ENCODE measurements at regions not wholly inside any gene's neighbourhood (a gene's known extent, or its start where the extent isn't known, plus 50 kb on each side); places are given as distances from the start of the nearest gene placed in this dataset.

DNA sequence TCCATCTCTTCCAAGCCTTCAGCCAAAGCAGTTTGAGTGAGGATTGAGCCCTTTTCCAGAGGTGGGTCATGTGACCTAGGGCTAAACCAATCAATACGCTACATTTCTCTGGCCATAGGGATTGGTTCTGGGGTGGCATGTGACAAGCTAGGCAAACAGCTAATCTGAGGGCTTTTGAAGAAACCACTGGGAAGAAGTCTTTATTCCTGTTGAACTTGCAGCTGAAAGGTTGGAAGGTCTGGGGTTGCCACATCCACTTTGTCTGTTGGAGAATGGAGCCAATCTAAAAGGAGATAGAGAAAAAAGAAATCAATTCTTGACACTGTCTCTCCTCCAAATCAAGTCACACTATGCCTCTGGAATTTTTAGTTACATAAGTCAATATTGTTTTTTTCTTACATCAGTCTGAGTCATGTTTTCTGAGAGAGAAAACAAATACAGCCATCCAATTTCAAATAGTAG, 637.8 kb upstream of the WWC1 start:
- DNase-seq (ENCODE audit: low spot score) = no peak

- DNase-seq (ENCODE audit: low spot score) = no peak
These were observed 634.4 kb upstream of the WWC1 start for GRCh38 chr5:167657016-167657415.

GRCh38 chr5:167658889-167659288, 632.6 kb upstream of the WWC1 start:
- DNase-seq (ENCODE audit: low spot score) = no peak

DNA sequence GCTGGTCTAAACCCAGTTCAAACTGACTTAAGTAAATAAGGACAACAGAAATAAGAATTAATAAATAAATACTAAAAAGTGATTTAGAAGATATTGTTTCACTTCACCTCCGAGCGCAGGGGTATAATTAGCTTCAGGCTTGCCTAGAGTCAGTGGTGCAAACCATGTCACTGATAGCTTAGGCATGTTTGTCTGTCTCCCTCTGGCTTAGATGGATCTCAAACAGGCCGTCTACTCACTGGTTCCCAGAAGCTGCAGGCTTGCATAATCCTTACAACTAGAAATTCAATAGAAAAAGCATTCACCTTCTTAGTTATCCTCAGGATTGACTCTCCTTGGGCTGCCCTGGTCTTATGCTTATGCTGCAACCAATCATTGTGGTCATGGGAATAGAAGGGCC, 629.8 kb upstream of the WWC1 start:
- DNase-seq (ENCODE audit: low spot score) = no peak

DNA sequence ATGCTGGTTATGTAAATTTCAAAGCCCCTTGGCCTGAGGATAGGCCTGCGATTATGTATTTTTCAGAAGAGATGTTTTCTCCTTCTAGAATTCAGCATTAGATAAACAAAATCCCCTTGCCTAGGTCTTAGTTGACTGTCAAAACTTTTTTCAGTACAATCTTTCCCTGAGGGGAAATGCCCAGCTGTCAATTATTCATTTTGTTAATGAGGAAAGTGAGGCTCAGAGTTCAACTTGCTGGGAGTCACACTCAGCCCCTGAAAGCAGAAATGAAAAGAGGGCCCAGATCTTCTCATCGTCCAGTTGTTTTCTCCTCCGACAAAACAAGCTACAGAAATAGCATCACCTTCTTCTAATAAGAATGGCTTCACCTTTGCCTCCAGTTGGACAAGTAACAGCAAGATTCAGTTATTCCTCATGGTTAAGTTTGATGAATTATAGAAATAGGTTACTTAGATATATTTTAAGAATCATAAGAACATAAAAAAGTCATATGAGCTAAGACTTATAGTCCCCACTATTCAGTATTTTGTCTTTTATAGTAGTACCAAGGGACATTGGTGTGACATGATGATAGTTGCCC, 627.1 kb upstream of the WWC1 start:
- DNase-seq (ENCODE audit: low spot score) = no peak

GRCh38 chr5:167665841-167666375, 625.5 kb upstream of the WWC1 start:
- no peak for DNase-seq (ENCODE audit: low spot score)

GRCh38 chr5:167671176-167671575, 620.3 kb upstream of the WWC1 start:
- DNase-seq (ENCODE audit: low spot score) = no peak

GRCh38 chr5:167673942-167674341, 617.5 kb upstream of the WWC1 start:
- no peak for DNase-seq (ENCODE audit: low spot score)

DNA sequence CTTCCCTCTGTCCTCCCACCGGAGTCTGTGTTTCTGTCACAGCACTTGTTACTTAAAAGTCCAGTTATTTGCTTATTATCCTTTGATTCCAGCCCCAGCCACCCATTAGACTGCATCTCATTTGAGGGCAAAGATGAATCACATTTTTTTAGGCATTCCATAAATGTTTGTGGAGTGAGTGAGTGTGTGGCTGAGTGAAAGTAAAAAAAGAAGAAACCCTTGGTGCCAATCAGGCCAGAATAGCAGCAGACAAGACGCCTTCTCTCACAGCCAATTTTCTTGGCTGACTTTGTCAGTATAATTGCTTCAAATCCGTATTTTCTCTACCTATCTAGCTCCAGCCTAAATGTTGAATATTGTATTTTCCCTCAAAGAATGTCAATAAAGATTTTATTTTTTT, 613.0 kb upstream of the WWC1 start:
- no peak for DNase-seq (ENCODE audit: low spot score)

GRCh38 chr5:167684251-167684650, 607.2 kb upstream of the WWC1 start:
- DNase-seq (ENCODE audit: low spot score) = no peak

- DNase-seq (ENCODE audit: low spot score) = no peak
These were observed 602.9 kb upstream of the WWC1 start for GRCh38 chr5:167688341-167689130.

GRCh38 chr5:167694325-167695147, 596.9 kb upstream of the WWC1 start:
- DNase-seq (ENCODE audit: low spot score) = no peak

GRCh38 chr5:167696558-167697314, 594.7 kb upstream of the WWC1 start:
- no peak for DNase-seq (ENCODE audit: low spot score)

GRCh38 chr5:167699432-167699831, 592.0 kb upstream of the WWC1 start:
- no peak for DNase-seq (ENCODE audit: low spot score)

DNA sequence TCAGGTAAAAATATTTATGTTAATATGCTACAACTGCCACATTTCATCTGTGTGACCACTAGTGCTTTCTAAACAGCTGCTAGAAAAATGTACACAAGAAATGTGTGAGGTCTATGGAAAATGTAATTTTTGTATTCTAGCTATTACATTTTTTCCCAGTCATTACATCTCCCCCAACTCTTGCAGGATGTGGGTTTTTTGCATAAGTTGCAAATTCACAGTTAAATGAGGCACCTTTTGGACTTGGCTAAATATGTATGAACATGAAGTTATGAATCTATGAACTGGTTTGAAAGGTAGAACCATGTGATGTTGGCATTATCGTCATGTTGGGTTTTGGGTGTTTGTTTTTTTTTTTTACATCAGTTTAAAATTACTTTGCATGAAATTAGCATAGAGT, 590.4 kb upstream of the WWC1 start:
- no peak for DNase-seq (ENCODE audit: low spot score)

- no peak for DNase-seq (ENCODE audit: low spot score)
These were observed 589.4 kb upstream of the WWC1 start for GRCh38 chr5:167702014-167702413.

DNA sequence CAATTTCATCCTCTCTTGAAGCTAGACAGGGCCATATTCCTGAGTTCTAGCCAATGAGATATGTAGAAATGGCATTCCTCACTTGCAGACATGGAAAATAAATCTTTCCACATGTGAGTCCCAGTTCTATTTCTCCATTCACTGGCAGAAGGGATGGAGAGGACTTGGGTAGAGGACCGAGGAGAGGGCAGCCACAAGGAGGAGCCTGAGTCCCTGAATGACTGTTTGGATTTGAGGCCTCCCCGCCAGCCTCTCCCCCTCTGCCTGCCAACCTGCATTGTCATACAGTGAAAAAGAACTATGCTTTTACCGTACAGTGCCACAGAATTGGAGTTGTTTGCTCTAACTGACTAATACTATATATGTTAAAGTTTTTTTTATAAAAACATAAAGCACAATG, 583.0 kb upstream of the WWC1 start:
- DNase-seq (ENCODE audit: low spot score) = no peak

DNA sequence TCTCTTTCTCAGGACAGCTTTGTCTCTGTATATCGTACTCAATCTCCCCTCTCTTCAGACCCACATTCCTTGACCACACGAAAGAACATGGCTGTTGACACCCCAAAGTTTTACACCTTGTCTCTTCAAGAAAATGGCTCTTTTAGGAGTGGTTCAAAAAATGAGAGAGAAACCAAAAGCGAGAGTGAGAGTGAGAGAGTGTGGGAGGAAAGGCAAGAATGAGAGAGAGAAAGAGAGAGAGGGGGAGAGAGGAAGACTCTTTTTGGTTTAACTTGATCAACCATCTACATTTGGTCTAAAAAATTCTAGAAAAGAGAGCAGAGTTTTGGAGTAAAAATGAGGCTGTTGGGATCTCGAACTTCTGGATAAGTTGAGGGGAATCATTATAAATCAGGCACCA, 581.8 kb upstream of the WWC1 start:
- DNase-seq (ENCODE audit: low spot score) = no peak

- DNase-seq (ENCODE audit: low spot score) = no peak
These were observed 580.9 kb upstream of the WWC1 start for GRCh38 chr5:167710444-167711073.

DNA sequence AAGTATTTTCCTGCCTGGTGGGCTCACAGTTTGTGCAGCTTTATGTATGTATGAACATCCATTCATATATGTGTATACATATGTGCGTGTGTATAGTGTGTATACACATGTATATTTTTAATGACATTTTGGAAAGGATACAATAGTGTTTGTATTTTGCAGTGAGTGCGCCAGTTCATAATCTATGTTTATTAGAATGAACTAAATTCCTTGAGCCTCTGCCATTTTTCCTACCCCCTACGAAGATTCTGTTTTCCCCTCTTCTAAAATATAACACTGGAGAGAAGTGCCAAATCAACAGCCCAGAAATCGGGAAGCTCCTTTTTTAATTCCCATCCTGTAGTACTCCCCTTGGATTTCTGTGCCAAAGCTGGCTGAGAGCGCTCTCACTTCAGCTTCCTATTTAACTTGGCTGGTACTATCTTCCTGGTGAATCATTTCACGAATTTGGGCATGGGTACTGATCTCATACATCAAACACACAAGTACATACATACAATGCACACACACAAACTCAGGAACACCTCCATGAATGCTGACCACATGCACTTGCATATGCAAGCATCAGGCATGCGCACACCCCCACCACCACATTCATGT, 578.4 kb upstream of the WWC1 start:
- DNase-seq (ENCODE audit: low spot score) = no peak

DNA sequence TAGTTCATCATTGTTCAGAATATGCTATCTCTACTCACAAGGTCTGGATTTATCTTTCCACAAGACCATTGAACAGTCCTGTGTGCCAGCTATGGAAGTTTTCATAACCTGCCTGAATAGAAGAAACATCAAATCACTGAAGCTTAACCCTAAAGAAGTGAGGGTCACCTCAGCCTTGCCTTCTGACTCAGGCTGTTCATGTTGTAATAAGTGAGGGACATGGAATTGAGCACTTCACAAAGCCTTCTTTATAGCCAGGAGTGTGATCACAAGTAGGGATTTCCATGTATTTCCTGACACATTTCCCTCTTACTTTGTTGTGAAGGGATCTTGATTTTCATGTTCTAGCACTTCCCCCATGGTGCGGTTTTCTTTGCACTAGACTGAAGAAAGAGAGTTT, 577.5 kb upstream of the WWC1 start:
- no peak for DNase-seq (ENCODE audit: low spot score)

Measured in COLO829 (cell line).